ENCODE measurements at regions not wholly inside any gene's neighbourhood (a gene's known extent, or its start where the extent isn't known, plus 50 kb on each side); places are given as distances from the start of the nearest gene placed in this dataset.

GRCh38 chr12:58190618-58191017 lies 249.3 kb downstream of the ATP23 start:
- WGBS, 2 experiments (ENCODE audit: extremely low coverage in 2 of 2, insufficient read length in 1 of 2), result no CpG with 5 or more reads among the region's 5 CpGs
- no peak overlapping the region for H3K56ac ChIP-seq (ENCODE audit: extremely low read depth, insufficient read depth, low read length)
- no peaks in the 10 kb centered on the region for H4K20me1 ChIP-seq (ENCODE audit: insufficient read depth, low read length)
- H2AK9ac ChIP-seq (replicated peaks; ENCODE audit: low read depth, low read length, poor library complexity), result no peak overlapping the region
- H4K91ac ChIP-seq (ENCODE audit: insufficient read depth, low read depth, low read length), result no peak overlapping the region
- TF ChIP-seq CTCF (conservative IDR thresholded peaks at IDR 0.05; ENCODE audit: low read depth, low read length) (no peak), MAZ (IDR thresholded peaks at IDR 0.05; ENCODE audit: borderline replicate concordance, low read depth, low read length) (no peak), USF2 (IDR thresholded peaks at IDR 0.05; ENCODE audit: low read depth, low read length) (no peak), MAFK (IDR thresholded peaks at IDR 0.05; ENCODE audit: low read depth, low read length) (no peak), CHD1 (IDR thresholded peaks at IDR 0.05; ENCODE audit: low read depth, low read length) (no peak), POLR2A (IDR thresholded peaks at IDR 0.05; ENCODE audit: low read depth, low read length) (no peak), NFE2L2 (IDR thresholded peaks at IDR 0.05; ENCODE audit: low read depth, low read length) (no peak), CEBPB (IDR thresholded peaks at IDR 0.05; ENCODE audit: low read depth, low read length) (no peak), SMC3 (IDR thresholded peaks at IDR 0.05; ENCODE audit: low read depth, low read length) (no peak), MXI1 (IDR thresholded peaks at IDR 0.05; ENCODE audit: borderline replicate concordance, low read depth, low read length) (no peak), FOS (IDR thresholded peaks at IDR 0.05; ENCODE audit: low read depth, low read length) (no peak), ELK1 (IDR thresholded peaks at IDR 0.05; ENCODE audit: borderline replicate concordance, low read depth, low read length) (no peak), RAD21 (IDR thresholded peaks at IDR 0.05; ENCODE audit: low read length) (no peak)
- H2AK5ac ChIP-seq (ENCODE audit: low read depth, low read length), result no peak overlapping the region
- no peak overlapping the region for H3K9ac ChIP-seq (ENCODE audit: low read depth, low read length)
- no peaks in the 10 kb centered on the region for H3K9me1 ChIP-seq (ENCODE audit: insufficient read depth, low read length)
- in situ Hi-C loops (cut with MboI; ENCODE audit: low sequenced_read_pairs), result no loop called here
- H3K27ac ChIP-seq (ENCODE audit: insufficient read depth, low read length), result no peak overlapping the region
- dilution Hi-C loops (cut with HindIII; ENCODE audit: low sequenced_read_pairs, unreplicated experiment), result no loop called here
- H3K9me3 ChIP-seq (ENCODE audit: control insufficient read depth, insufficient read depth, low read length), result no peaks in the 10 kb centered on the region
- intact Hi-C loops (cut with micrococcal nuclease), result no loop called here
- H3K4ac ChIP-seq (ENCODE audit: low read depth, low read length), result no peak overlapping the region
- H3K14ac ChIP-seq (replicated peaks; ENCODE audit: low read depth, low read length), result no peak overlapping the region
- H3K4me3 ChIP-seq (ENCODE audit: insufficient read depth, low read depth, low read length), result no peak overlapping the region
- H2BK5ac ChIP-seq (ENCODE audit: low read depth, low read length, poor library complexity, severe bottlenecking), result no peak overlapping the region
- no peak overlapping the region for H3K18ac ChIP-seq (ENCODE audit: low read depth, low read length)
- no peak overlapping the region for H4K8ac ChIP-seq (ENCODE audit: low read depth in 2 of 2, low read length in 2 of 2)
- ChIA-PET POLR2A (ENCODE audit: unreplicated experiment) (no interaction called here), CTCF (no interaction called here)
- BruUV-seq (replicated peaks), result no TSS peak
- no peak overlapping the region for H2BK120ac ChIP-seq (ENCODE audit: low read depth, low read length)
- no peak overlapping the region for H4K5ac ChIP-seq (ENCODE audit: low read depth, low read length)
- DNase-seq, result no peak
- no peak overlapping the region for H2BK15ac ChIP-seq (ENCODE audit: low read depth, low read length)
- H3K23ac ChIP-seq (ENCODE audit: low read depth, low read length), result no peak overlapping the region
- H3K4me1 ChIP-seq (ENCODE audit: control insufficient read depth, insufficient read depth, low read length), result no peaks in the 10 kb centered on the region
- no peak overlapping the region for H2BK20ac ChIP-seq (ENCODE audit: low read depth, low read length)
- no peaks in the 10 kb centered on the region for H3K79me1 ChIP-seq (ENCODE audit: low read depth in 1 of 2, low read length in 2 of 2)
- no peak overlapping the region for H3K4me2 ChIP-seq (ENCODE audit: low read depth, low read length)
- no peak overlapping the region for H2AFZ ChIP-seq (replicated peaks; ENCODE audit: low read length, poor library complexity)
- H3K36me3 ChIP-seq (ENCODE audit: control insufficient read depth, insufficient read depth, low read length), result no peaks in the 10 kb centered on the region
- H3K27me3 ChIP-seq (ENCODE audit: control insufficient read depth, insufficient read depth, low read length), result no peaks in the 10 kb centered on the region
- no peak for ATAC-seq (ENCODE audit: low read depth)
